Dermis microvascular lymphatic vessel endothelial cell (primary cell): ENCODE measurements at regions not wholly inside any gene's neighbourhood (a gene's known extent, or its start where the extent isn't known, plus 50 kb on each side); places are given as distances from the start of the nearest gene placed in this dataset.
A peak's percentile ranks its signal among the peaks of the same experiment; 100 is the strongest.
"Not testable (repeated sequence)": the region's sequence is repeated elsewhere in the genome, so short reads cannot be mapped to it uniquely, and the experiment has no call there.

Experiments
- DNase-seq, 2 donors: peaks; one replicate each; pipeline versions ENCODE4 v3.0.0 to v3.0.0-alpha.2; 2010; ENCODE audit warnings: low read depth in 2 of 2

- no peak for DNase-seq
Measured at GRCh38 chr13:111584101-111584672, 263.7 kb downstream of the TEX29 start.

GRCh38 chr13:111584870-111585269, 264.4 kb downstream of the TEX29 start:
- DNase-seq: no peak

GRCh38 chr13:111586291-111586690, 265.8 kb downstream of the TEX29 start:
- DNase-seq: no peak

- no peak for DNase-seq
Measured at GRCh38 chr13:111587249-111587648, 266.8 kb downstream of the TEX29 start.

- DNase-seq: no peak
Measured at GRCh38 chr13:111589321-111589720, 268.9 kb downstream of the TEX29 start.

GRCh38 chr13:111589992-111590391, 269.6 kb downstream of the TEX29 start:
- no peak for DNase-seq

- DNase-seq: no peak
Measured at GRCh38 chr13:111590796-111591195, 270.4 kb downstream of the TEX29 start.

GRCh38 chr13:111593490-111593889, 273.0 kb downstream of the TEX29 start:
- DNase-seq: not testable (repeated sequence)

- DNase-seq: no peak
Measured at GRCh38 chr13:111594606-111595005, 274.2 kb downstream of the TEX29 start.

GRCh38 chr13:111595276-111595675, 274.8 kb downstream of the TEX29 start:
- DNase-seq: no peak

- no peak for DNase-seq
Measured at GRCh38 chr13:111595791-111596190, 275.3 kb downstream of the TEX29 start.

GRCh38 chr13:111597191-111597611, 276.8 kb downstream of the TEX29 start:
- no peak for DNase-seq

GRCh38 chr13:111597618-111598017, 277.2 kb downstream of the TEX29 start:
- DNase-seq: no peak

- no peak for DNase-seq
Measured at GRCh38 chr13:111598747-111599146, 278.3 kb downstream of the TEX29 start.

- DNase-seq: no peak
Measured at GRCh38 chr13:111599791-111600190, 279.3 kb downstream of the TEX29 start.

GRCh38 chr13:111602874-111603273, 282.4 kb downstream of the TEX29 start:
- DNase-seq: no peak

GRCh38 chr13:111604097-111604496, 283.7 kb downstream of the TEX29 start:
- no peak for DNase-seq

- DNase-seq: no peak
Measured at GRCh38 chr13:111608556-111608955, 288.1 kb downstream of the TEX29 start.

- no peak for DNase-seq
Measured at GRCh38 chr13:111609631-111610030, 289.2 kb downstream of the TEX29 start.

GRCh38 chr13:111610081-111610480, 289.6 kb downstream of the TEX29 start:
- peak; percentile 0 to 16 for DNase-seq

- no peak for DNase-seq
Measured at GRCh38 chr13:111610879-111611278, 290.4 kb downstream of the TEX29 start.

GRCh38 chr13:111611651-111612050, 291.2 kb downstream of the TEX29 start:
- no peak for DNase-seq

- no peak for DNase-seq
Measured at GRCh38 chr13:111612886-111613285, 292.4 kb downstream of the TEX29 start.

- DNase-seq: no peak
Measured at GRCh38 chr13:111614009-111614408, 293.6 kb downstream of the TEX29 start.
